Stimulated activated memory B cell treated with anti-CD40 and anti-IgM and Interleukin-4, amounts not matched to agents 10 μg/mL and 1 μg/mL and 100 μg/mL, for 72 hours (primary cell): ENCODE measurements at regions not wholly inside any gene's neighbourhood (a gene's known extent, or its start where the extent isn't known, plus 50 kb on each side); places are given as distances from the start of the nearest gene placed in this dataset.

ENCODE experiments used
- ATAC-seq: fragments of 150-1000 bp; cut with Tn5 transposase; 2 replicates; pipeline ENCODE4 v1.10.0; 2021
- H3K27ac Mint-ChIP-seq: one replicate; pipeline ENCODE4 v1.8.0; 2022; ENCODE audit warnings: mild to moderate bottlenecking, mixed read lengths
- H3K27me3 Mint-ChIP-seq: one replicate; pipeline ENCODE4 v1.8.0; 2022; ENCODE audit warnings: mixed read lengths
- H3K36me3 Mint-ChIP-seq: one replicate; pipeline ENCODE4 v1.8.0; 2022; ENCODE audit warnings: mixed read lengths
- H3K4me1 Mint-ChIP-seq: one replicate; pipeline ENCODE4 v1.8.0; 2022; ENCODE audit warnings: mixed read lengths
- H3K4me3 Mint-ChIP-seq: one replicate; pipeline ENCODE4 v1.8.0; 2022; ENCODE audit warnings: mild to moderate bottlenecking, moderate library complexity, mixed read lengths
- H3K9me3 Mint-ChIP-seq: one replicate; pipeline ENCODE4 v1.8.0; 2022; ENCODE audit warnings: mixed read lengths

- ATAC-seq, result no peak
- Mint-ChIP-seq H3K27ac (no peak overlapping the region), H3K27me3 (no peaks in the 10 kb centered on the region), H3K4me3 (no peak overlapping the region), H3K9me3 (peaks cover 6% of the 10 kb centered on the region), H3K36me3 (peaks cover 28% of the 10 kb centered on the region), H3K4me1 (no peaks in the 10 kb centered on the region)
Measured at GRCh38 chr3:67724434-67724833, 70.0 kb upstream of the SUCLG2 start.

DNA sequence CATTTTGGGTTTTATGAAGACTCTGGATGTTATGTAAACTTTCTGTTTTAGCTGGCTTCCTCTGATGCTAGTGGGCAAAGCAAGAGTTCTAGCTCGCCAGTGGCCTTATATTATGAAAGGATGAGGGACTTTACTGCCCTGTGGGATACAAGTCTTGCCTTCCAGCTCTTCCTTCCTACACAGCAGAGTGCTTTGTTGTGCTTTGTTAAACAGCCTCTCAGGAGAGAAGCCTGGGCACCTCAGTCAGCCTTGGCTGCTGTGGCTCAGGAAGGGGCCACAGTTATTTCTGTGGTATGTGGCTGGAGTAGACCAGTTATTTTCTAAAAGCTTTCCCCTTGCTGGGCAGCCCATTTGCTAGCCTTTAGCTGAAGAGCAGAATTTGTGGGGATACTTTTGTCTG lies 69.5 kb upstream of the SUCLG2 start:
- H3K27me3 Mint-ChIP-seq, result no peaks in the 10 kb centered on the region
- no peaks in the 10 kb centered on the region for H3K4me1 Mint-ChIP-seq
- H3K9me3 Mint-ChIP-seq, result peaks cover 6% of the 10 kb centered on the region
- no peak for ATAC-seq
- no peak overlapping the region for H3K4me3 Mint-ChIP-seq
- H3K27ac Mint-ChIP-seq, result no peak overlapping the region
- H3K36me3 Mint-ChIP-seq, result peaks cover 28% of the 10 kb centered on the region

GRCh38 chr3:67719333-67719732 lies 64.9 kb upstream of the SUCLG2 start:
- ATAC-seq, result no peak
- peaks cover 28% of the 10 kb centered on the region for H3K36me3 Mint-ChIP-seq
- H3K27ac Mint-ChIP-seq, result no peak overlapping the region
- H3K9me3 Mint-ChIP-seq, result peaks cover 6% of the 10 kb centered on the region
- H3K4me1 Mint-ChIP-seq, result no peaks in the 10 kb centered on the region
- no peak overlapping the region for H3K4me3 Mint-ChIP-seq
- no peaks in the 10 kb centered on the region for H3K27me3 Mint-ChIP-seq

GRCh38 chr3:67715971-67716370 lies 61.6 kb upstream of the SUCLG2 start:
- peaks cover 7% of the 10 kb centered on the region for H3K36me3 Mint-ChIP-seq
- H3K27ac Mint-ChIP-seq, result no peak overlapping the region
- ATAC-seq, result no peak
- peaks cover 2% of the 10 kb centered on the region for H3K9me3 Mint-ChIP-seq
- H3K4me1 Mint-ChIP-seq, result no peaks in the 10 kb centered on the region
- no peaks in the 10 kb centered on the region for H3K27me3 Mint-ChIP-seq
- no peak overlapping the region for H3K4me3 Mint-ChIP-seq

- H3K27me3 Mint-ChIP-seq, result no peaks in the 10 kb centered on the region
- peaks cover 5% of the 10 kb centered on the region for H3K36me3 Mint-ChIP-seq
- peaks cover 3% of the 10 kb centered on the region for H3K9me3 Mint-ChIP-seq
- no peak overlapping the region for H3K27ac Mint-ChIP-seq
- no peaks in the 10 kb centered on the region for H3K4me1 Mint-ChIP-seq
- H3K4me3 Mint-ChIP-seq, result no peak overlapping the region
- no peak for ATAC-seq
Measured at GRCh38 chr3:67713764-67714469, 59.5 kb upstream of the SUCLG2 start.

GRCh38 chr3:67712259-67712658 lies 57.8 kb upstream of the SUCLG2 start:
- ATAC-seq, result no peak
- Mint-ChIP-seq H3K27me3 (no peaks in the 10 kb centered on the region), H3K4me3 (no peak overlapping the region), H3K36me3 (peaks cover 5% of the 10 kb centered on the region), H3K9me3 (peaks cover 3% of the 10 kb centered on the region), H3K27ac (no peak overlapping the region), H3K4me1 (no peaks in the 10 kb centered on the region)

DNA sequence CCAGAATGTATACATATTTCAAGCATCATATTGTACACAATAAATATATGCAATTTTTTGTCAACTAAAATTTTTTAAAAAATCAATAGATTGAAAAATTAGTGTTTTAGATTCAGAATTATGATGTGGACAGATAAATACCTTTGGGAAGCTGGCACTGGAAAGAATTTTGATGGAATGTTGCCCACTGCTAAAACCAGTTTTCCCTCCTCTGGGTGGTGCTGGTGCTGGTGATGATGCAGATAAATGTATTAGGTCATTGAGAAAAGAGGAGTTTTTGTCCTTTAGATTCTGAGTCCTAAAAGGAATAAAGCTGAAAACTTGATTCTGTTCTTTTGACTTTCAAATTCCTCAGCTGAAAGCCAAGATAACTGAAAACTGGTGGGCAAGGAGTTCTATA lies 56.0 kb upstream of the SUCLG2 start:
- Mint-ChIP-seq H3K36me3 (peaks cover 5% of the 10 kb centered on the region), H3K9me3 (peaks cover 3% of the 10 kb centered on the region), H3K27ac (no peak overlapping the region), H3K4me3 (no peak overlapping the region), H3K4me1 (no peaks in the 10 kb centered on the region), H3K27me3 (no peaks in the 10 kb centered on the region)
- ATAC-seq, result no peak

DNA sequence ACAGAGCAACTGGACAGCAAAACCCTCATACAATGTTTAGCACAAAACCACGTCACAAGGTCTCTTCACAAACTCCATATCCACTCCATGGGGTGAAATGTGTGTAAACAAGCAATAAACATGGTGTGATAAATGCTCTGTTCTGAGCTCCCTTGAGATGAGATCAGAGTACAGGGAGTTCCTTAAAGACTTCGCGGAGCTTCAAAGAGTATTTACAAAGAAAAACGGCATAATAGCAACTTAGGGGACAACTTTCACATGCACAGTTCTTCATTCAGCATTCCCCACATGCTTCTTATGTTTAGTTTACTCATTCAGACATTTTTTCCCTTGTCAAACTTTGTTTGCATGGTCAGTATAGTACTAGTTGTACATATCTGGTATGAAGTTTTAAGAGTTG lies 52.5 kb upstream of the SUCLG2 start:
- Mint-ChIP-seq H3K4me1 (peaks cover 10% of the 10 kb centered on the region), H3K36me3 (peaks cover 5% of the 10 kb centered on the region), H3K27me3 (no peaks in the 10 kb centered on the region), H3K4me3 (no peak overlapping the region), H3K27ac (no peak overlapping the region), H3K9me3 (peaks cover 3% of the 10 kb centered on the region)
- no peak for ATAC-seq

DNA sequence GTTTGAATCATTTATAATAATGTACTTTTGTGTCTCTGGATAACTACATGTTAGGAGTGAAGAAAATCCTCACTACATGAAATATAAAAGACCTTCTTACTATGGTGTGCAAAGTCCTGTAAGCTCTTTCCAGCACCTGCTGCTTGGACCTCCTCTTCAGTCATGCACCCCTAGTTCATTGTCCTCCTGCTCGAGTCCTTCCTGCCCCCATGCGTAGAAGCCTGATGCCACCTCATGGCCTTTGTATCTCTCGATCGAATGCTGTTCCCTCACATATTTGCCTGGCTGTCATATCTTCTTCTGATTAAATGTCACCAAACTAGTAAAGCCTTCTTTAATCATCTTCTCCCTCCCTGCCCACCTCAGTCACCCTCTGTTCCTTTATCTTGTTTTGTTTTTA lies 49.9 kb upstream of the SUCLG2 start:
- no peak for ATAC-seq

More for the DNA sequence above, 49.9 kb upstream of the SUCLG2 start:
- H3K9me3 Mint-ChIP-seq, result no peaks in the 10 kb centered on the region
- no peak overlapping the region for H3K4me3 Mint-ChIP-seq
- no peaks in the 10 kb centered on the region for H3K27me3 Mint-ChIP-seq
- peaks cover 10% of the 10 kb centered on the region for H3K4me1 Mint-ChIP-seq
- H3K36me3 Mint-ChIP-seq, result no peaks in the 10 kb centered on the region
- H3K27ac Mint-ChIP-seq, result no peak overlapping the region
